NCI-H526 (cell line): ENCODE measurements at regions not wholly inside any gene's neighbourhood (a gene's known extent, or its start where the extent isn't known, plus 50 kb on each side); places are given as distances from the start of the nearest gene placed in this dataset.

Experiments used
- DNase-seq, 2 experiments: peaks; one replicate each; lab custom pipeline; 2025; lab: John Stamatoyannopoulos, UW

DNA sequence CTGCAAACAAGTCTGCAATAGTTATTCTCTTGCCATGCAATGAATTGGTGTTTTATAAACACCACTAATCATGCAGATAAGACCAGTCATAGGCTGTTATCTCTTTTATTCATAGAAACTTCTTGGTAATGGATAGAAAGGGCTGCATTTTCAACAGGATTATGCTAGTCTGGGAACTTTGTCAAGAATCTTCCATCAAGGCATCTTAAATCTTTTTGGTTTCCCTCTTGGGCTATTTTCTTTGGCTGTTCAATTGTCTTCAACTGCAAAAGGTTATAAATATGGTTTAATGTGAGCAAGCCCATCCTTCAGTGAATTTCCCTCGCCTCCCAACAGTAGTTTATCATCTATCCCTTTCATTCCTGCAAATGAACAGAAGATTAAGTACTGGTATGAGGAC lies 59.0 kb upstream of the MINAR1 start:
- no peak for DNase-seq

DNA sequence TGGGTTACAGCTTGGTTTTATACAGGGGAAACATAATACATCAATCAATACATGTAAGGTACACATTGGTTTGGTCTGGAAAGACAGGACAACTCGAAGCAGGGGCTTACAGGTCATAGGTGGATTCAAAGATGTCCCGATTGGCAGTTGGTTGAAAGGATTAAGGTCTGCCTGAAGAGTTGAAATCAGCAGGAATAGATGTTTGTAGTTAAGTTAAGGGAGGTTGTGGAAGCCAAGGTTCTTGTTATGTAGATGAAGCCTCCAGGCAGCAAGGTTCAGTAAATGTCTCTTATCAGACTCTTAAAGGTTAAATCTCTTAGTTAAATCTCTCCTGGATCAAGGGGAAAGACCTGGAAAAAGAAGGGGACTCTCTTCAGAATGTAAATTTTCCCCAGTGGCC lies 58.4 kb upstream of the MINAR1 start:
- no peak for DNase-seq

DNA sequence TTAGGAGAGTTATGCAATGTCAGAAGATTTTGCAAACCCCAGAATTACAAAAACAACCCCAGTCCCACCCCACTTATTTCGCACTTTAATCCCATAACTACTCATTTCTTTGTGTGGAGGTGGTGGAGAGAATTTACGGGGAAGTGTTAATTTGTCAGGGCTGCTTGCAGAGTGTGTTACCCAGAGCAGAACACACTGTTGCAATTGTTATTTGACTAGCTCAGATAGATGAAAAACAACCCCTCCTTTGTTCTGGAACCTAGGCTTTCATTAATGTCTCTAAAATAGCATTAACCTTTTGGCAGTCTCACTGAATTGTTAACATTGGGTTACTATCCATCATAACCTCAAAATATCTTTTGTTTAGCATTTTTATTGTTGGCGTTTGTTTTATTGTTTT lies 55.8 kb upstream of the MINAR1 start:
- DNase-seq, result no peak

DNA sequence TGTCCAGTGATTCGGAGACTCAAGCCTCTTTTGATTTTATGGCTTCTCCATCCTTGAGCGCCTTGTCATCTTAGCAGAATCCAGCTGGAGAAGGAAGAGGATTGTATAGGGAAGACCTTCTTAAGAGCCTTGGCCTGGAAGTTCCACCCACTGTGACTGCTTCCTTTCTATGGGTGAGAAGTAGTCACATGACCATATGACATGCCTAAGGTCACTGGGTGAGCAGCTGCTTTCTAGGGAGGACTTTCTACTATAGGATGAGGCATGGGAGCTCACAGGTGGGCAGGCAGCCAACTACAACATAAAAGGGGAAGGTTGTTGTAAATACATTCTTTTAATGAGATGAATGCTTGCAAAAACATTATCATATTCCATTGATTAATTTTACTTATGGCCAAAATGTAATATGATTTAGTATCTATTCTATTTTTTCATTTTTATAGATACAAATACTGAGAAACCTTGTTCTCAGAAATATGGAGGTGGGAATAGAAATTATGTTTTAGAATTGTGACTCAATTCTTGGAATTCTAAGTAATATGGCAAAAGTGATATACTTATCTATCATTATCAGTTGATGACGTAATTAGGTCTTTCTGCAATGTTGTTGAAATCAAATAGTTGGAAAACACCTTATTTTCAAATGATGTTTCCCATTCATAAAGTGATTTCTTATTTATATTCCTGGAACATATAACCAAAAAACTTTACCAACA lies 53.6 kb upstream of the MINAR1 start:
- DNase-seq, result no peak

DNA sequence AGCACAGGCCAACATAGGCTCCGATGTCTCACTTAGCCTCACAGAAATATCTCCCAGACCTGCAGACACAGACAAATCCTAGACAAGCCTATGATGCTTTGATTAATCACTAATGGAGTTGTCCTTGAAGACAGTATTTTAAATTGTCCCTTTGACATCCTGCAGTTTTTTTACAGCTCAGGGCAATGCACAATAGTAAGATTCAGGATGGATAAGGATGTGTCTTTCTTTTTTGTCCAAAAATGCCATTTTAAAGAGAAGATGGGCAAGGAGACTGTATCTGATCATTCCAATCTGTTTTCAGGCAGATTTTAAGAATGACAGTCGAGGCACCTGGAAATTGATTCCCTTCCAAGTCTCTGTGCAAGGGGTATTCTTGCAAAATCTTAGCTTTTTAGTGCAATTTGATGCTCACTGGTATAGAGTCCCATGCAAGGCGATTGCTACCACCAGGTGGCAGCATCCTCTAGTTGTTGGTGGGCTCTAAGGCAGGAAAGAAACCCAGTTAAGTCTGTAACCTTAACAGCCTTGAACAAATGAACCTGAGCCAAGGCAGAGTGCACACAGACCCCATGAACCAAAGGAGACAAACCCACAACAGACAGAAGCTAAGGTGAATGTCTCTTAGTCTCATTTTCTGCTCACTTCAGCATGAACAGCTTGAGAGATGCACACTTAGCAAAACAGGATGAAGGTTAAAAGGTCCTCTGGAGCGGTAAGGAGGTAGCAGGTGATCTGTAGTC lies 51.2 kb upstream of the MINAR1 start:
- peak; percentile 40 to 86 for DNase-seq

DNA sequence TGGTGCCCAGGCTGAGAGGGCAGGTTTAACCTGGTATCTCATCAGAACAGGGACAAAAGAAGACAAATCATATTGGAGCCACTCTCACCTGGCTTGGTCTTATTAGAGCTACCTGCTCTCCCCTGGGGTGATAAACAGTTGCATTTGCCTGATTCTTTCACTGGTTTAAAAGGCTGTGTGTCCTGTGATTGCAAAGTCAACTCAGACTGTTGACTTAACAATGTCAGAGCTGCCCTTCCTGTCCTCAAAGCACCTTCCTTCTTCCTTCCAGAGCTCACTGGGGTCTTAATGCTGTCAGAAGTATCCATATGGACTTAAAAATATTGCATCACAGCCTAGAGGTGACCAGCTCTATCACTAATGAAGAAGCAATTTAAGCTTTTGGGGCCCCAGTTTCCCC lies 50.5 kb upstream of the MINAR1 start:
- no peak for DNase-seq
